WTC11 (cell line): ENCODE measurements at regions not wholly inside any gene's neighbourhood (a gene's known extent, or its start where the extent isn't known, plus 50 kb on each side); places are given as distances from the start of the nearest gene placed in this dataset.

Experiments
- ATF1 ChIP-seq: sonication (generic); formaldehyde crosslinking; IDR thresholded peaks from 2 replicates; pipeline ENCODE4 v1.8.1; 2023; ENCODE audit warnings: mild to moderate bottlenecking, moderate library complexity, missing genetic modification reagents
- SP1 ChIP-seq: sonication (generic); formaldehyde crosslinking; conservative IDR thresholded peaks from 2 replicates; pipeline ENCODE4 v1.8.1; 2022; ENCODE audit warnings: missing genetic modification reagents
- TF ChIP-seq, protein P1 (sequence below): fragments of 200-600 bp; IDR thresholded peaks from 2 replicates; pipeline ENCODE4 v1.8.0; 2022; ENCODE audit warnings: antibody characterized with exemption

DNA sequence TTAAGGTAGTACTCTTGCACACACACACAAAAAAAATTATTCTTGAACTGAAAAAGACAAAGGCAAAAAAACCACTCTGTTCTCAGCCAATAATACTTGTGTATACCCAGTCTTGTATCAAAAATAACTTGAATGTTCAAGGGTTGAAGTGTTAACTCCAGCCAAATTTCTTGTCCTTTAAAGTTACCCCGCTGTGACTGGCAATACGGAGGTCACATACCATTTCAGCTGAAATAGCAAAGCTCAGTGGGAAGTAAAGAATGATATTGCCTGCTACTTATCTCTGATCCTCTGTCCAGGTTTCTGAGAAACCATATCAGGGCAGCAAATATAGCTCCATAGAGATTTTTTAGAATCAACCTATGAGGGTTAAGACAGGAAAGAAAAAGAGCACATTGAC is 167.4 kb downstream of the C12orf50 start:
- TF ChIP-seq, protein P1, sequence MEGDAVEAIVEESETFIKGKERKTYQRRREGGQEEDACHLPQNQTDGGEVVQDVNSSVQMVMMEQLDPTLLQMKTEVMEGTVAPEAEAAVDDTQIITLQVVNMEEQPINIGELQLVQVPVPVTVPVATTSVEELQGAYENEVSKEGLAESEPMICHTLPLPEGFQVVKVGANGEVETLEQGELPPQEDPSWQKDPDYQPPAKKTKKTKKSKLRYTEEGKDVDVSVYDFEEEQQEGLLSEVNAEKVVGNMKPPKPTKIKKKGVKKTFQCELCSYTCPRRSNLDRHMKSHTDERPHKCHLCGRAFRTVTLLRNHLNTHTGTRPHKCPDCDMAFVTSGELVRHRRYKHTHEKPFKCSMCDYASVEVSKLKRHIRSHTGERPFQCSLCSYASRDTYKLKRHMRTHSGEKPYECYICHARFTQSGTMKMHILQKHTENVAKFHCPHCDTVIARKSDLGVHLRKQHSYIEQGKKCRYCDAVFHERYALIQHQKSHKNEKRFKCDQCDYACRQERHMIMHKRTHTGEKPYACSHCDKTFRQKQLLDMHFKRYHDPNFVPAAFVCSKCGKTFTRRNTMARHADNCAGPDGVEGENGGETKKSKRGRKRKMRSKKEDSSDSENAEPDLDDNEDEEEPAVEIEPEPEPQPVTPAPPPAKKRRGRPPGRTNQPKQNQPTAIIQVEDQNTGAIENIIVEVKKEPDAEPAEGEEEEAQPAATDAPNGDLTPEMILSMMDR, result no peak
- TF ChIP-seq SP1 (no peak), ATF1 (no peak)
